ENCODE measurements at regions not wholly inside any gene's neighbourhood (a gene's known extent, or its start where the extent isn't known, plus 50 kb on each side); places are given as distances from the start of the nearest gene placed in this dataset.

GRCh38 chr14:84445486-84445885 lies 1084.5 kb upstream of the FLRT2 start:
- peaks cover 8% of the 10 kb centered on the region for H3K4me1 Mint-ChIP-seq (ENCODE audit: insufficient read depth, unreplicated experiment)
- H3K27ac Mint-ChIP-seq (ENCODE audit: low read depth, unreplicated experiment) = no peak overlapping the region
- no TSS peak for BruUV-seq (replicated peaks)
- POLR2A ChIA-PET = no interaction called here
- no peaks in the 10 kb centered on the region for H3K9me3 Mint-ChIP-seq (ENCODE audit: unreplicated experiment)
- CTCF ChIA-PET = no interaction called here
- H3K4me3 Mint-ChIP-seq (ENCODE audit: unreplicated experiment) = no peak overlapping the region
- intact Hi-C loops (cut with micrococcal nuclease) = no loop called here
- DNase-seq (ENCODE audit: unreplicated experiment) = no peak
- no peaks in the 10 kb centered on the region for H3K36me3 Mint-ChIP-seq (ENCODE audit: insufficient read depth, unreplicated experiment)
- H3K27me3 Mint-ChIP-seq (ENCODE audit: insufficient read depth, unreplicated experiment) = no peaks in the 10 kb centered on the region
- TF ChIP-seq CTCF (IDR thresholded peaks at IDR 0.05; ENCODE audit: unreplicated experiment) = no peak

GRCh38 chr14:84446250-84446649 lies 1083.7 kb upstream of the FLRT2 start:
- no peaks in the 10 kb centered on the region for H3K27me3 Mint-ChIP-seq (ENCODE audit: insufficient read depth, unreplicated experiment)
- no peak for TF ChIP-seq CTCF (IDR thresholded peaks at IDR 0.05; ENCODE audit: unreplicated experiment)
- H3K4me3 Mint-ChIP-seq (ENCODE audit: unreplicated experiment) = no peak overlapping the region
- ChIA-PET POLR2A (interaction anchor here (0.6 kb wide), 1 partner anchor 10 kb away, joined by 3 read pairs; no protein-coding TSS in a partner anchor), CTCF (no interaction called here)
- intact Hi-C loops (cut with micrococcal nuclease) = no loop called here
- DNase-seq (ENCODE audit: unreplicated experiment) = no peak
- H3K9me3 Mint-ChIP-seq (ENCODE audit: unreplicated experiment) = no peaks in the 10 kb centered on the region
- no TSS peak for BruUV-seq (replicated peaks)
- H3K27ac Mint-ChIP-seq (ENCODE audit: low read depth, unreplicated experiment) = no peak overlapping the region
- peaks cover 8% of the 10 kb centered on the region for H3K4me1 Mint-ChIP-seq (ENCODE audit: insufficient read depth, unreplicated experiment)
- no peaks in the 10 kb centered on the region for H3K36me3 Mint-ChIP-seq (ENCODE audit: insufficient read depth, unreplicated experiment)

GRCh38 chr14:84453307-84453950 lies 1076.5 kb upstream of the FLRT2 start:
- Mint-ChIP-seq H3K36me3 (ENCODE audit: insufficient read depth, unreplicated experiment) (no peaks in the 10 kb centered on the region), H3K9me3 (ENCODE audit: unreplicated experiment) (no peaks in the 10 kb centered on the region), H3K4me3 (ENCODE audit: unreplicated experiment) (no peak overlapping the region), H3K27me3 (ENCODE audit: insufficient read depth, unreplicated experiment) (no peaks in the 10 kb centered on the region), H3K4me1 (ENCODE audit: insufficient read depth, unreplicated experiment) (no peaks in the 10 kb centered on the region), H3K27ac (ENCODE audit: low read depth, unreplicated experiment) (no peak overlapping the region)
- intact Hi-C loops (cut with micrococcal nuclease) = no loop called here
- DNase-seq (ENCODE audit: unreplicated experiment) = no peak
- POLR2A ChIA-PET = no interaction called here
- no peak for TF ChIP-seq CTCF (IDR thresholded peaks at IDR 0.05; ENCODE audit: unreplicated experiment)
- CTCF ChIA-PET = no interaction called here
- no TSS peak for BruUV-seq (replicated peaks)

GRCh38 chr14:84454114-84454513 lies 1075.8 kb upstream of the FLRT2 start:
- Mint-ChIP-seq H3K9me3 (ENCODE audit: unreplicated experiment) (no peaks in the 10 kb centered on the region), H3K27me3 (ENCODE audit: insufficient read depth, unreplicated experiment) (no peaks in the 10 kb centered on the region), H3K4me1 (ENCODE audit: insufficient read depth, unreplicated experiment) (no peaks in the 10 kb centered on the region), H3K36me3 (ENCODE audit: insufficient read depth, unreplicated experiment) (no peaks in the 10 kb centered on the region), H3K27ac (ENCODE audit: low read depth, unreplicated experiment) (no peak overlapping the region), H3K4me3 (ENCODE audit: unreplicated experiment) (no peak overlapping the region)
- TF ChIP-seq CTCF (IDR thresholded peaks at IDR 0.05; ENCODE audit: unreplicated experiment) = no peak
- intact Hi-C loops (cut with micrococcal nuclease) = no loop called here
- no TSS peak for BruUV-seq (replicated peaks)
- DNase-seq (ENCODE audit: unreplicated experiment) = no peak
- ChIA-PET POLR2A (no interaction called here), CTCF (no interaction called here)
